Stimulated activated CD4-positive, alpha-beta T cell treated with anti-CD3 and anti-CD28 coated beads, Interleukin-4, amount 100 ng/mL, for 1 hour (primary cell): ENCODE measurements at regions not wholly inside any gene's neighbourhood (a gene's known extent, or its start where the extent isn't known, plus 50 kb on each side); places are given as distances from the start of the nearest gene placed in this dataset.

Experiments used
- DNase-seq: peaks from one replicate; pipeline ENCODE4 v3.0.0-alpha.2; 2020

- DNase-seq, result no peak
These were observed 181.6 kb downstream of the SHANK2 start for GRCh38 chr11:71070490-71071453.

GRCh38 chr11:71068963-71069362 is 183.4 kb downstream of the SHANK2 start:
- DNase-seq, result no peak

- no peak for DNase-seq
These were observed 184.6 kb downstream of the SHANK2 start for GRCh38 chr11:71067753-71068152.

GRCh38 chr11:71066311-71066710 is 186.1 kb downstream of the SHANK2 start:
- no peak for DNase-seq

GRCh38 chr11:71065841-71066240 is 186.5 kb downstream of the SHANK2 start:
- no peak for DNase-seq

GRCh38 chr11:71064702-71065515 is 187.5 kb downstream of the SHANK2 start:
- DNase-seq, result no peak

- DNase-seq, result no peak
These were observed 188.2 kb downstream of the SHANK2 start for GRCh38 chr11:71064183-71064582.

GRCh38 chr11:71063129-71063528 is 189.2 kb downstream of the SHANK2 start:
- DNase-seq, result no peak

GRCh38 chr11:71062199-71062598 is 190.2 kb downstream of the SHANK2 start:
- no peak for DNase-seq

GRCh38 chr11:71060391-71060791 is 192.0 kb downstream of the SHANK2 start:
- DNase-seq, result no peak

GRCh38 chr11:71059662-71060061 is 192.7 kb downstream of the SHANK2 start:
- DNase-seq, result no peak

GRCh38 chr11:71055925-71056324 is 196.5 kb downstream of the SHANK2 start:
- DNase-seq, result no peak
